Type B pancreatic cell (in vitro differentiated cells): ENCODE measurements at regions not wholly inside any gene's neighbourhood (a gene's known extent, or its start where the extent isn't known, plus 50 kb on each side); places are given as distances from the start of the nearest gene placed in this dataset.

ENCODE experiments used
- DNase-seq: peaks from one replicate; pipeline ENCODE4 v3.0.0; 2021; ENCODE audit warnings: mixed read lengths; ENCODE audit not compliant: unreplicated experiment; ENCODE audit errors: extremely low spot score
- H3K27ac Mint-ChIP-seq: 2 replicates; pipeline ENCODE4 v1.8.0; 2021; ENCODE audit warnings: mild to moderate bottlenecking, mixed read lengths
- H3K27me3 Mint-ChIP-seq: 2 replicates; pipeline ENCODE4 v1.8.0; 2021; ENCODE audit warnings: mixed read lengths
- H3K36me3 Mint-ChIP-seq: 2 replicates; pipeline ENCODE4 v1.8.0; 2021; ENCODE audit warnings: mixed read lengths
- H3K4me1 Mint-ChIP-seq: one replicate; pipeline ENCODE4 v1.8.0; 2021; ENCODE audit warnings: mixed read lengths; ENCODE audit not compliant: unreplicated experiment
- H3K4me3 Mint-ChIP-seq: 2 replicates; pipeline ENCODE4 v1.8.0; 2021; ENCODE audit warnings: mild to moderate bottlenecking, mixed read lengths
- H3K9me3 Mint-ChIP-seq: 2 replicates; pipeline ENCODE4 v1.8.0; 2021; ENCODE audit warnings: mixed read lengths
- CTCF ChIP-seq: fragments of 200-600 bp; sonication (generic); conservative IDR thresholded peaks from 2 replicates; pipeline ENCODE4 v1.5.0; 2021; ENCODE audit warnings: antibody characterized with exemption, mild to moderate bottlenecking

- TF ChIP-seq CTCF: no peak
- peak overlapping the region; percentile 53 for H3K27ac Mint-ChIP-seq
- peaks cover 8% of the 10 kb centered on the region for H3K9me3 Mint-ChIP-seq
- DNase-seq: no peak
- peaks cover 2% of the 10 kb centered on the region for H3K27me3 Mint-ChIP-seq
- no peaks in the 10 kb centered on the region for H3K36me3 Mint-ChIP-seq
- no peak overlapping the region for H3K4me3 Mint-ChIP-seq
- peaks cover 26% of the 10 kb centered on the region for H3K4me1 Mint-ChIP-seq
These were observed 152.7 kb downstream of the ADAMTS15 start for GRCh38 chr11:130601141-130601540.

- TF ChIP-seq CTCF: no peak
- no peak overlapping the region for H3K27ac Mint-ChIP-seq
- no peak overlapping the region for H3K4me3 Mint-ChIP-seq
- peaks cover 3% of the 10 kb centered on the region for H3K27me3 Mint-ChIP-seq
- H3K9me3 Mint-ChIP-seq: peaks cover 8% of the 10 kb centered on the region
- no peaks in the 10 kb centered on the region for H3K36me3 Mint-ChIP-seq
- no peak for DNase-seq
- peaks cover 28% of the 10 kb centered on the region for H3K4me1 Mint-ChIP-seq
These were observed 153.5 kb downstream of the ADAMTS15 start for GRCh38 chr11:130601764-130602460.

GRCh38 chr11:130602641-130603334, 154.3 kb downstream of the ADAMTS15 start:
- Mint-ChIP-seq H3K4me3 (no peak overlapping the region), H3K9me3 (peaks cover 8% of the 10 kb centered on the region), H3K27me3 (peaks cover 3% of the 10 kb centered on the region), H3K27ac (no peak overlapping the region), H3K36me3 (no peaks in the 10 kb centered on the region), H3K4me1 (peaks cover 30% of the 10 kb centered on the region)
- no peak for DNase-seq
- no peak for TF ChIP-seq CTCF

GRCh38 chr11:130603335-130603906, 155.0 kb downstream of the ADAMTS15 start:
- no peak for DNase-seq
- peaks cover 35% of the 10 kb centered on the region for H3K4me1 Mint-ChIP-seq
- peaks cover 8% of the 10 kb centered on the region for H3K27me3 Mint-ChIP-seq
- no peak for TF ChIP-seq CTCF
- H3K27ac Mint-ChIP-seq: no peak overlapping the region
- H3K9me3 Mint-ChIP-seq: peaks cover 8% of the 10 kb centered on the region
- H3K4me3 Mint-ChIP-seq: no peak overlapping the region
- H3K36me3 Mint-ChIP-seq: no peaks in the 10 kb centered on the region

- H3K4me3 Mint-ChIP-seq: no peak overlapping the region
- no peak for DNase-seq
- no peaks in the 10 kb centered on the region for H3K36me3 Mint-ChIP-seq
- peaks cover 35% of the 10 kb centered on the region for H3K4me1 Mint-ChIP-seq
- peaks cover 8% of the 10 kb centered on the region for H3K27me3 Mint-ChIP-seq
- H3K9me3 Mint-ChIP-seq: peaks cover 8% of the 10 kb centered on the region
- no peak for TF ChIP-seq CTCF
- no peak overlapping the region for H3K27ac Mint-ChIP-seq
These were observed 156.2 kb downstream of the ADAMTS15 start for GRCh38 chr11:130604606-130605005.
